Kidney (tissue), 13 donors: ENCODE measurements at regions not wholly inside any gene's neighbourhood (a gene's known extent, or its start where the extent isn't known, plus 50 kb on each side); places are given as distances from the start of the nearest gene placed in this dataset.
"Not testable (repeated sequence)": the region's sequence is repeated elsewhere in the genome, so short reads cannot be mapped to it uniquely, and the experiment has no call there.

Experiments used
- DNase-seq, 5 donors: peaks; one replicate each; pipeline ENCODE4 v3.0.0-alpha.2; 2013 to 2020
- FAIRE-seq: peaks from 2 replicates; lab custom pipeline; 2012; peaks lifted over from hg19 to GRCh38; lab: Jason Lieb, UNC
- H3K27ac ChIP-seq, 2 donors: one replicate each; pipeline ENCODE4 v1.7.0; 2013; ENCODE audit warnings: low read depth in 2 of 2, low read length in 2 of 2, inconsistent platforms in 1 of 2
- H3K27me3 ChIP-seq: one replicate; pipeline ENCODE4 v1.7.1; 2013; ENCODE audit warnings: low read length, inconsistent platforms; ENCODE audit not compliant: control insufficient read depth, insufficient read depth
- H3K36me3 ChIP-seq, 3 donors: one replicate each; pipeline versions ENCODE4 v1.7.0 to v1.7.1; 2013; ENCODE audit warnings: low read length in 3 of 3, control low read depth in 1 of 3, inconsistent platforms in 1 of 3; ENCODE audit not compliant: insufficient read depth in 3 of 3, control insufficient read depth in 2 of 3
- H3K4me1 ChIP-seq, 3 donors: one replicate each; pipeline versions ENCODE4 v1.7.0 to v1.7.1; 2013; ENCODE audit warnings: low read length in 3 of 3, inconsistent platforms in 1 of 3, low read depth in 1 of 3; ENCODE audit not compliant: control insufficient read depth in 2 of 3, insufficient read depth in 2 of 3
- H3K4me3 ChIP-seq, 3 donors: one replicate each; pipeline versions ENCODE4 v1.7.0 to v1.8.1; 2013; ENCODE audit warnings: low read length in 3 of 3, control low read depth in 1 of 3, inconsistent platforms in 1 of 3
- H3K9ac ChIP-seq, 3 donors: one replicate each; pipeline versions ENCODE4 v1.7.0 to v1.7.1; 2013; ENCODE audit warnings: low read length in 3 of 3, control low read depth in 1 of 3, inconsistent platforms in 1 of 3
- H3K9me3 ChIP-seq, 3 donors: one replicate each; pipeline versions ENCODE4 v1.7.0 to v1.7.1; 2013; ENCODE audit warnings: low read length in 3 of 3, control low read depth in 1 of 3, inconsistent platforms in 1 of 3; ENCODE audit not compliant: control insufficient read depth in 2 of 3, insufficient read depth in 1 of 3
- intact Hi-C: fragments of 100-400 bp; cut with DNase I; formaldehyde crosslinking; loops from one replicate; pipeline ENCODE4 v1.11.1; 2022
- TF ChIP-seq, protein P1 (sequence below): IDR thresholded peaks from 3 replicates; pipeline ENCODE4 v1.5.1; 2012; ENCODE audit warnings: mild to moderate bottlenecking, moderate library complexity, borderline replicate concordance; ENCODE audit not compliant: insufficient read depth; ENCODE audit errors: extremely low read depth
- donor health status: control.
- donor health status: control.
- donor health status: control.
- donor health status: control.
- donor health status: control.
- donor health status: DM: yes; HTN: yes; CAD: no.
- donor health status: Normal renal cell carcinoma (clear cell type).

DNA sequence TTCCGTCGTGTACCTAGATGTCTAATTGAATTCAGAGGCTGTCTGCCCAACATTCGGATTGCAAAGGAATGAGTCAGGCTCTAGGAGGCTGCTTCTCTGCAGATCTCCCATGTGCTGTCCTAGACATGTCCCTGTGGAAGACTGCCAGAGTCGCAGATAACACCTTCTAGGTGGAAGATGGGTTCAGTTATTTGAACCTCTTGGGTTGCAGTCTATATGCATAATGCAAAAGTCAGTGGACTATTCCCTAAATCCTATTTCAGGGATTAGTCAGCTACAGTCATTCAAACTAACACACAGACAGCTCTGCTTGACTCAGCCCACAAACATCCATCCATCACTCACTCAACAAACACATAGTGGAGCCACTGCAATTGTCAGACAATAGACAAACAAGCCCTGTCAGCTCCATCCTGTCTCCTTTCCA, 300.0 kb upstream of the CTNNB1 start:
- Histone ChIP-seq H3K27ac (no peak overlapping the region), H3K27me3 (no peaks in the 10 kb centered on the region), H3K4me3 (no peak overlapping the region), H3K9me3 (no peaks in the 10 kb centered on the region), H3K9ac (no peak overlapping the region), H3K4me1 (no peaks in the 10 kb centered on the region), H3K36me3 (no peaks in the 10 kb centered on the region)
- intact Hi-C loops: no loop called here
- TF ChIP-seq, protein P1, sequence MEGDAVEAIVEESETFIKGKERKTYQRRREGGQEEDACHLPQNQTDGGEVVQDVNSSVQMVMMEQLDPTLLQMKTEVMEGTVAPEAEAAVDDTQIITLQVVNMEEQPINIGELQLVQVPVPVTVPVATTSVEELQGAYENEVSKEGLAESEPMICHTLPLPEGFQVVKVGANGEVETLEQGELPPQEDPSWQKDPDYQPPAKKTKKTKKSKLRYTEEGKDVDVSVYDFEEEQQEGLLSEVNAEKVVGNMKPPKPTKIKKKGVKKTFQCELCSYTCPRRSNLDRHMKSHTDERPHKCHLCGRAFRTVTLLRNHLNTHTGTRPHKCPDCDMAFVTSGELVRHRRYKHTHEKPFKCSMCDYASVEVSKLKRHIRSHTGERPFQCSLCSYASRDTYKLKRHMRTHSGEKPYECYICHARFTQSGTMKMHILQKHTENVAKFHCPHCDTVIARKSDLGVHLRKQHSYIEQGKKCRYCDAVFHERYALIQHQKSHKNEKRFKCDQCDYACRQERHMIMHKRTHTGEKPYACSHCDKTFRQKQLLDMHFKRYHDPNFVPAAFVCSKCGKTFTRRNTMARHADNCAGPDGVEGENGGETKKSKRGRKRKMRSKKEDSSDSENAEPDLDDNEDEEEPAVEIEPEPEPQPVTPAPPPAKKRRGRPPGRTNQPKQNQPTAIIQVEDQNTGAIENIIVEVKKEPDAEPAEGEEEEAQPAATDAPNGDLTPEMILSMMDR: no peak
- DNase-seq (no peak), FAIRE-seq (no peak)

GRCh38 chr3:40901298-40901697, 298.0 kb upstream of the CTNNB1 start:
- TF ChIP-seq, protein P1: no peak
- Histone ChIP-seq H3K4me1 (no peaks in the 10 kb centered on the region), H3K9ac (no peak overlapping the region), H3K4me3 (no peak overlapping the region), H3K36me3 (no peaks in the 10 kb centered on the region), H3K27me3 (no peaks in the 10 kb centered on the region), H3K27ac (no peak overlapping the region), H3K9me3 (no peaks in the 10 kb centered on the region)
- intact Hi-C loops: no loop called here
- no peak for DNase-seq
- no peak for FAIRE-seq

GRCh38 chr3:40901796-40902195, 297.5 kb upstream of the CTNNB1 start:
- TF ChIP-seq, protein P1: no peak
- H3K27me3 ChIP-seq: no peaks in the 10 kb centered on the region
- no peaks in the 10 kb centered on the region for H3K9me3 ChIP-seq
- DNase-seq (no peak), FAIRE-seq (no peak)
- H3K27ac ChIP-seq: no peak overlapping the region
- H3K4me1 ChIP-seq: no peaks in the 10 kb centered on the region
- intact Hi-C loops: no loop called here
- H3K36me3 ChIP-seq: no peaks in the 10 kb centered on the region
- H3K9ac ChIP-seq: no peak overlapping the region
- H3K4me3 ChIP-seq: no peak overlapping the region

DNA sequence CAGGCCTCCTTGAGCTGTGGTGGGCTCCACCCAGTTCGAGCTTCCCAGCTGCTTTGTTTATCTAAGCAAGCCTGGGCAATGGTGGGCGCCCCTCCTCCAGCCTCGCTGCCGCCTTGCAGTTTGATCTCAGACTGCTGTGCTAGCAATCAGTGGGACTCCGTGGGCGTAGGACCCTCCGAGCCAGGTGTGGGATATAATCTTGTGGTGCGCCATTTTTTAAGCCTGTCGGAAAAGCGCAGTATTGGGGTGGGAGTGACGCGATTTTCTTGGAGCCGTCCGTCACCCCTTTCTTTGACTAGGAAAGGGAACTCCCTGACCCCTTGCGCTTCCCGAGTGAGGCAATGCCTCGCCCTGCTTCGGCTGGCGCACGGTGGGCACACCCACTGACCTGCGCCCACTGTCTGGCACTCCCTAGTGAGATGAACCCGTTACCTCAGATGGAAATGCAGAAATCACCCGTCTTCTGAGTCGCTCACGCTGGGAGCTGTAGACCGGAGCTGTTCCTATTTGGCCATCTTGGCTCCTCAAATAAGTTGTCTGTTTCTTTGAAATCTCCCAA, 291.3 kb upstream of the CTNNB1 start:
- H3K4me3 ChIP-seq, DNase-seq, H3K27ac ChIP-seq, H3K36me3 ChIP-seq, H3K9ac ChIP-seq, H3K9me3 ChIP-seq, H3K27me3 ChIP-seq, H3K4me1 ChIP-seq, intact Hi-C loops, FAIRE-seq: not testable (repeated sequence)
